ENCODE measurements at regions not wholly inside any gene's neighbourhood (a gene's known extent, or its start where the extent isn't known, plus 50 kb on each side); places are given as distances from the start of the nearest gene placed in this dataset.

- Histone ChIP-seq H3K4me3 (ENCODE audit: low read length, poor library complexity, severe bottlenecking) (no peak overlapping the region), H3K79me2 (ENCODE audit: insufficient read depth, low read length) (no peaks in the 10 kb centered on the region), H3K9me3 (ENCODE audit: insufficient read depth, low read depth, low read length) (no peaks in the 10 kb centered on the region), H3F3A (ENCODE audit: low read depth) (no peaks in the 10 kb centered on the region), H3K27me3 (ENCODE audit: insufficient read depth, low read length, poor library complexity, severe bottlenecking) (no peaks in the 10 kb centered on the region), H3K9ac (ENCODE audit: low read depth, low read length, poor library complexity, severe bottlenecking) (no peak overlapping the region), H2AFZ (ENCODE audit: low read length) (no peak overlapping the region), H3K4me2 (ENCODE audit: low read depth, low read length, poor library complexity, severe bottlenecking) (no peak overlapping the region), H3K9me2 (replicated peaks; ENCODE audit: low read depth, low read length) (peaks cover 4% of the 10 kb centered on the region; the same call in 1 of the 2 replicates), H4K20me1 (ENCODE audit: insufficient read depth, low read length, poor library complexity, severe bottlenecking) (no peaks in the 10 kb centered on the region), H3K4me1 (ENCODE audit: insufficient read depth, low read length, poor library complexity, severe bottlenecking) (no peaks in the 10 kb centered on the region), H3K36me3 (ENCODE audit: insufficient read depth, low read length) (no peaks in the 10 kb centered on the region)
- TF ChIP-seq CTCF (conservative IDR thresholded peaks at IDR 0.05; ENCODE audit: low read length) (no peak), EZH2phosphoT487 (IDR thresholded peaks at IDR 0.05; ENCODE audit: borderline replicate concordance) (no peak)
Observed at GRCh38 chr6:122151066-122151465, 248.4 kb upstream of the HSF2 start.

- H4K20me1 ChIP-seq (ENCODE audit: insufficient read depth, low read length, poor library complexity, severe bottlenecking) = no peaks in the 10 kb centered on the region
- H3K9me3 ChIP-seq (ENCODE audit: insufficient read depth, low read depth, low read length) = no peaks in the 10 kb centered on the region
- no peaks in the 10 kb centered on the region for H3K36me3 ChIP-seq (ENCODE audit: insufficient read depth, low read length)
Observed at GRCh38 chr6:122151763-122152162, 247.7 kb upstream of the HSF2 start.

DNA sequence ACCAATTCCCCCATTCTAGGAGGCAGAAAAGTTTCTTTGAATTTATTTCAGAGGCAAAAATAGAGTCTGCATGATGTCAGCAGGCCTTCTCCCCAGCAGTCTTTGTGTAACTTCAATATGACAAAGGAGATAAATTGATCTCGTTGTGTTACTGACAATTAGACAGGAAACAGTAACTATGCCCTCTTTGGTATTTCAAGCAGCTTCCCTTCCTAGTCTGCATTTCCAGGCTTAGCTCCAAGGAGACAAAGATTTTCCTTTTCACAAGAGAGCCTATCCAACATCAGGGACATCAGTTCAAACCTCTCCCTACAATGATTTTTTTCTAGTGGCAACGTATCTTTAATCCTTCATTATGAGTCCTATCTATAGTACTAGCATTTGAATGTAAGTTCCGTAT is 245.9 kb upstream of the HSF2 start:
- Histone ChIP-seq H3F3A (ENCODE audit: low read depth) (no peaks in the 10 kb centered on the region), H3K9me2 (replicated peaks; ENCODE audit: low read depth, low read length) (0 out of 2 replicates have a peak, but pooled peaks cover 4% of the 10 kb centered on the region), H3K4me3 (ENCODE audit: low read length, poor library complexity, severe bottlenecking) (no peak overlapping the region), H3K36me3 (ENCODE audit: insufficient read depth, low read length) (no peaks in the 10 kb centered on the region), H3K4me1 (ENCODE audit: insufficient read depth, low read length, poor library complexity, severe bottlenecking) (no peaks in the 10 kb centered on the region), H2AFZ (ENCODE audit: low read length) (no peak overlapping the region), H3K9ac (ENCODE audit: low read depth, low read length, poor library complexity, severe bottlenecking) (no peak overlapping the region), H3K79me2 (ENCODE audit: insufficient read depth, low read length) (no peaks in the 10 kb centered on the region), H3K9me3 (ENCODE audit: insufficient read depth, low read depth, low read length) (no peaks in the 10 kb centered on the region; the same call in 1 of the 2 replicates), H4K20me1 (ENCODE audit: insufficient read depth, low read length, poor library complexity, severe bottlenecking) (no peaks in the 10 kb centered on the region), H3K27me3 (ENCODE audit: insufficient read depth, low read length, poor library complexity, severe bottlenecking) (no peaks in the 10 kb centered on the region), H3K4me2 (ENCODE audit: low read depth, low read length, poor library complexity, severe bottlenecking) (no peak overlapping the region)
- TF ChIP-seq EZH2phosphoT487 (IDR thresholded peaks at IDR 0.05; ENCODE audit: borderline replicate concordance) (no peak), CTCF (conservative IDR thresholded peaks at IDR 0.05; ENCODE audit: low read length) (no peak)

More at GRCh38 chr6:122151763-122152162, 247.7 kb upstream of the HSF2 start:
- Histone ChIP-seq H2AFZ (ENCODE audit: low read length) (no peak overlapping the region), H3K79me2 (ENCODE audit: insufficient read depth, low read length) (no peaks in the 10 kb centered on the region), H3F3A (ENCODE audit: low read depth) (no peaks in the 10 kb centered on the region), H3K4me2 (ENCODE audit: low read depth, low read length, poor library complexity, severe bottlenecking) (no peak overlapping the region), H3K4me3 (ENCODE audit: low read length, poor library complexity, severe bottlenecking) (no peak overlapping the region), H3K9me2 (replicated peaks; ENCODE audit: low read depth, low read length) (peaks cover 4% of the 10 kb centered on the region; the same call in 1 of the 2 replicates), H3K9ac (ENCODE audit: low read depth, low read length, poor library complexity, severe bottlenecking) (no peak overlapping the region), H3K4me1 (ENCODE audit: insufficient read depth, low read length, poor library complexity, severe bottlenecking) (no peaks in the 10 kb centered on the region), H3K27me3 (ENCODE audit: insufficient read depth, low read length, poor library complexity, severe bottlenecking) (no peaks in the 10 kb centered on the region)
- TF ChIP-seq CTCF (conservative IDR thresholded peaks at IDR 0.05; ENCODE audit: low read length) (no peak), EZH2phosphoT487 (IDR thresholded peaks at IDR 0.05; ENCODE audit: borderline replicate concordance) (no peak)

All from Loucy (cell line).